GM12878 (cell line): ENCODE measurements at regions not wholly inside any gene's neighbourhood (a gene's known extent, or its start where the extent isn't known, plus 50 kb on each side); places are given as distances from the start of the nearest gene placed in this dataset.

ENCODE experiments used
- RB1 ChIP-seq: fragments of 450-650 bp; formaldehyde crosslinking; IDR thresholded peaks from 2 replicates; pipeline ENCODE4 v1.6.1; 2017; ENCODE audit warnings: mild to moderate bottlenecking, borderline replicate concordance
- SREBF1 ChIP-seq: IDR thresholded peaks from 2 replicates; pipeline ENCODE4 v1.6.1; 2012; ENCODE audit warnings: mild to moderate bottlenecking, low read length
- SUPT20H ChIP-seq: IDR thresholded peaks from 2 replicates; pipeline ENCODE4 v1.6.1; 2011; ENCODE audit warnings: low read depth, mild to moderate bottlenecking, low read length, moderate library complexity, borderline replicate concordance; ENCODE audit not compliant: control insufficient read depth
- TF ChIP-seq, protein P1 (sequence below): fragments of 450-650 bp; IDR thresholded peaks from 2 replicates; pipeline ENCODE4 v1.6.1; 2016; ENCODE audit warnings: mild to moderate bottlenecking, moderate library complexity, borderline replicate concordance
- TF ChIP-seq, protein P2 (sequence below): IDR thresholded peaks from 2 replicates; pipeline ENCODE4 v1.6.1; 2011; ENCODE audit warnings: low read depth, mild to moderate bottlenecking, low read length, moderate library complexity, borderline replicate concordance; ENCODE audit errors: extremely low read depth
- TF ChIP-seq, protein P3 (sequence below): fragments of 450-650 bp; formaldehyde crosslinking; IDR thresholded peaks from 2 replicates; pipeline ENCODE4 v1.5.0; 2022; ENCODE audit warnings: mild to moderate bottlenecking, missing genetic modification characterization

DNA sequence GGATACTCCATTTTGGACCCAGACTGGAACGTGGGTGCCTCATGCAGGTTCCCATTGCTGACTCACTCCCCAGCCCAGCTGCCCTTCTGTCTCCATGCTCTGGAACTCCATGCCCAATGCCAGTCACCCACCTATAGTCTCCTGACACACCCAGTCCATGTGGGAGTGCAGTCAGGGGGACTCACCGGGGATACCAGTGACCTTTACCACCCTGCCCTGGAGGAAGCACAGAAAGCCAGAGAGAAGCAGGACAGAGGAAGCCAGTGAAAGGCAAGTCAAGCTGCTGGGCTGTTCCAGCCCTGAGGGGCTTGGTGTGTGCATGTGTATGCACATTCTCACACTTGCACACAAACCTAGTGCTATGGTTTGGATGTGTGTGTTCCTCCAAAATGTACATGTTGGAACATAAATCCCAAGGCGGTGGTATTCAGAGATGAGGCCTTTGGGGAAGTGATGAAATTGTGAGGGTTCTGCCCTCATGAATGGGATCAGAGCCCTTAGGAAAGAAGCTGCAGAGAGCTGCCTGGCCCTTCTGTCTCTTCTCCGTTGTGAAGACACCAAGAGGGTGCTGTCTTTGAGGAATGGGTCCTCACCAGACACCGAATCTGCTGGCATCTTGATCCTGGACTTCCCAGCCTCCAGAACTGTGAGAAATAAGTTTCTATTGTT, 121.4 kb upstream of the MAFB start (continued):
- TF ChIP-seq, protein P1, sequence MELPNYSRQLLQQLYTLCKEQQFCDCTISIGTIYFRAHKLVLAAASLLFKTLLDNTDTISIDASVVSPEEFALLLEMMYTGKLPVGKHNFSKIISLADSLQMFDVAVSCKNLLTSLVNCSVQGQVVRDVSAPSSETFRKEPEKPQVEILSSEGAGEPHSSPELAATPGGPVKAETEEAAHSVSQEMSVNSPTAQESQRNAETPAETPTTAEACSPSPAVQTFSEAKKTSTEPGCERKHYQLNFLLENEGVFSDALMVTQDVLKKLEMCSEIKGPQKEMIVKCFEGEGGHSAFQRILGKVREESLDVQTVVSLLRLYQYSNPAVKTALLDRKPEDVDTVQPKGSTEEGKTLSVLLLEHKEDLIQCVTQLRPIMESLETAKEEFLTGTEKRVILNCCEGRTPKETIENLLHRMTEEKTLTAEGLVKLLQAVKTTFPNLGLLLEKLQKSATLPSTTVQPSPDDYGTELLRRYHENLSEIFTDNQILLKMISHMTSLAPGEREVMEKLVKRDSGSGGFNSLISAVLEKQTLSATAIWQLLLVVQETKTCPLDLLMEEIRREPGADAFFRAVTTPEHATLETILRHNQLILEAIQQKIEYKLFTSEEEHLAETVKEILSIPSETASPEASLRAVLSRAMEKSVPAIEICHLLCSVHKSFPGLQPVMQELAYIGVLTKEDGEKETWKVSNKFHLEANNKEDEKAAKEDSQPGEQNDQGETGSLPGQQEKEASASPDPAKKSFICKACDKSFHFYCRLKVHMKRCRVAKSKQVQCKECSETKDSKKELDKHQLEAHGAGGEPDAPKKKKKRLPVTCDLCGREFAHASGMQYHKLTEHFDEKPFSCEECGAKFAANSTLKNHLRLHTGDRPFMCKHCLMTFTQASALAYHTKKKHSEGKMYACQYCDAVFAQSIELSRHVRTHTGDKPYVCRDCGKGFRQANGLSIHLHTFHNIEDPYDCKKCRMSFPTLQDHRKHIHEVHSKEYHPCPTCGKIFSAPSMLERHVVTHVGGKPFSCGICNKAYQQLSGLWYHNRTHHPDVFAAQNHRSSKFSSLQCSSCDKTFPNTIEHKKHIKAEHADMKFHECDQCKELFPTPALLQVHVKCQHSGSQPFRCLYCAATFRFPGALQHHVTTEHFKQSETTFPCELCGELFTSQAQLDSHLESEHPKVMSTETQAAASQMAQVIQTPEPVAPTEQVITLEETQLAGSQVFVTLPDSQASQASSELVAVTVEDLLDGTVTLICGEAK, result no peak
- no peak for TF ChIP-seq SREBF1
- TF ChIP-seq RB1, result no peak
- no peak for TF ChIP-seq SUPT20H
- TF ChIP-seq, protein P2, sequence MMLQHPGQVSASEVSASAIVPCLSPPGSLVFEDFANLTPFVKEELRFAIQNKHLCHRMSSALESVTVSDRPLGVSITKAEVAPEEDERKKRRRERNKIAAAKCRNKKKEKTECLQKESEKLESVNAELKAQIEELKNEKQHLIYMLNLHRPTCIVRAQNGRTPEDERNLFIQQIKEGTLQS, result no peak
- TF ChIP-seq, protein P3, sequence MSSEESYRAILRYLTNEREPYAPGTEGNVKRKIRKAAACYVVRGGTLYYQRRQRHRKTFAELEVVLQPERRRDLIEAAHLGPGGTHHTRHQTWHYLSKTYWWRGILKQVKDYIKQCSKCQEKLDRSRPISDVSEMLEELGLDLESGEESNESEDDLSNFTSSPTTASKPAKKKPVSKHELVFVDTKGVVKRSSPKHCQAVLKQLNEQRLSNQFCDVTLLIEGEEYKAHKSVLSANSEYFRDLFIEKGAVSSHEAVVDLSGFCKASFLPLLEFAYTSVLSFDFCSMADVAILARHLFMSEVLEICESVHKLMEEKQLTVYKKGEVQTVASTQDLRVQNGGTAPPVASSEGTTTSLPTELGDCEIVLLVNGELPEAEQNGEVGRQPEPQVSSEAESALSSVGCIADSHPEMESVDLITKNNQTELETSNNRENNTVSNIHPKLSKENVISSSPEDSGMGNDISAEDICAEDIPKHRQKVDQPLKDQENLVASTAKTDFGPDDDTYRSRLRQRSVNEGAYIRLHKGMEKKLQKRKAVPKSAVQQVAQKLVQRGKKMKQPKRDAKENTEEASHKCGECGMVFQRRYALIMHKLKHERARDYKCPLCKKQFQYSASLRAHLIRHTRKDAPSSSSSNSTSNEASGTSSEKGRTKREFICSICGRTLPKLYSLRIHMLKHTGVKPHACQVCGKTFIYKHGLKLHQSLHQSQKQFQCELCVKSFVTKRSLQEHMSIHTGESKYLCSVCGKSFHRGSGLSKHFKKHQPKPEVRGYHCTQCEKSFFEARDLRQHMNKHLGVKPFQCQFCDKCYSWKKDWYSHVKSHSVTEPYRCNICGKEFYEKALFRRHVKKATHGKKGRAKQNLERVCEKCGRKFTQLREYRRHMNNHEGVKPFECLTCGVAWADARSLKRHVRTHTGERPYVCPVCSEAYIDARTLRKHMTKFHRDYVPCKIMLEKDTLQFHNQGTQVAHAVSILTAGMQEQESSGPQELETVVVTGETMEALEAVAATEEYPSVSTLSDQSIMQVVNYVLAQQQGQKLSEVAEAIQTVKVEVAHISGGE (CRISPR knock-in tag), result no peak
- TF ChIP-seq, all 136 proteins: peak for 0
